AG09319 (cell line): ENCODE measurements at regions not wholly inside any gene's neighbourhood (a gene's known extent, or its start where the extent isn't known, plus 50 kb on each side); places are given as distances from the start of the nearest gene placed in this dataset.
"Not testable (repeated sequence)": the region's sequence is repeated elsewhere in the genome, so short reads cannot be mapped to it uniquely, and the experiment has no call there.

Experiments
- DNase-seq: peaks from one replicate; pipeline ENCODE4 v3.0.0-alpha.2; 2010; ENCODE audit warnings: low read depth; ENCODE audit errors: extremely low read depth
- TF ChIP-seq, protein P1 (sequence below): IDR thresholded peaks from 2 replicates; pipeline ENCODE4 v1.5.1; 2011; ENCODE audit warnings: low read depth, mild to moderate bottlenecking, inconsistent platforms, low read length, moderate library complexity

GRCh38 chr12:46901464-46902205, 75.8 kb upstream of the SLC38A4 start:
- TF ChIP-seq, protein P1, sequence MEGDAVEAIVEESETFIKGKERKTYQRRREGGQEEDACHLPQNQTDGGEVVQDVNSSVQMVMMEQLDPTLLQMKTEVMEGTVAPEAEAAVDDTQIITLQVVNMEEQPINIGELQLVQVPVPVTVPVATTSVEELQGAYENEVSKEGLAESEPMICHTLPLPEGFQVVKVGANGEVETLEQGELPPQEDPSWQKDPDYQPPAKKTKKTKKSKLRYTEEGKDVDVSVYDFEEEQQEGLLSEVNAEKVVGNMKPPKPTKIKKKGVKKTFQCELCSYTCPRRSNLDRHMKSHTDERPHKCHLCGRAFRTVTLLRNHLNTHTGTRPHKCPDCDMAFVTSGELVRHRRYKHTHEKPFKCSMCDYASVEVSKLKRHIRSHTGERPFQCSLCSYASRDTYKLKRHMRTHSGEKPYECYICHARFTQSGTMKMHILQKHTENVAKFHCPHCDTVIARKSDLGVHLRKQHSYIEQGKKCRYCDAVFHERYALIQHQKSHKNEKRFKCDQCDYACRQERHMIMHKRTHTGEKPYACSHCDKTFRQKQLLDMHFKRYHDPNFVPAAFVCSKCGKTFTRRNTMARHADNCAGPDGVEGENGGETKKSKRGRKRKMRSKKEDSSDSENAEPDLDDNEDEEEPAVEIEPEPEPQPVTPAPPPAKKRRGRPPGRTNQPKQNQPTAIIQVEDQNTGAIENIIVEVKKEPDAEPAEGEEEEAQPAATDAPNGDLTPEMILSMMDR, result no peak

DNA sequence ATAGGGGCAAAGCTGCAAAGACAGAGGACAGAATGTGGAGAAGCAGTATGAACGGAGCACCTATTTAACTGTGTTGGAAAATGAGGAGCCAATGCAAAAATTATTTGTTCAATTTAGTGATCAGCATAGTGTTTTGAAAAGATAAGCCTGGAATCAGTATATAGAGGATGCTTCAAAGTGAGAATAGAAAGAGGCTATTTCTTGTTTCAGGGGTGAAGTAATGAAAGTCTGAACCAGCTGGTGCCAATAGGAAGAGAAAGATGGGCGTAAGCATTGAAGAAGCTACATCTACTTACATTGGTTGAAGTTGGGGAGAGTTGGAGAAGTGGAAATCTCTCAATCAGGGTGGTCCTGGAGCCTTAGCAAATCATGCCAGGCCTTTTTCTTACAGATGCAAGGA, 77.3 kb upstream of the SLC38A4 start:
- no peak for DNase-seq
- TF ChIP-seq, protein P1, result no peak

More at GRCh38 chr12:46901464-46902205, 75.8 kb upstream of the SLC38A4 start:
- no peak for DNase-seq

DNA sequence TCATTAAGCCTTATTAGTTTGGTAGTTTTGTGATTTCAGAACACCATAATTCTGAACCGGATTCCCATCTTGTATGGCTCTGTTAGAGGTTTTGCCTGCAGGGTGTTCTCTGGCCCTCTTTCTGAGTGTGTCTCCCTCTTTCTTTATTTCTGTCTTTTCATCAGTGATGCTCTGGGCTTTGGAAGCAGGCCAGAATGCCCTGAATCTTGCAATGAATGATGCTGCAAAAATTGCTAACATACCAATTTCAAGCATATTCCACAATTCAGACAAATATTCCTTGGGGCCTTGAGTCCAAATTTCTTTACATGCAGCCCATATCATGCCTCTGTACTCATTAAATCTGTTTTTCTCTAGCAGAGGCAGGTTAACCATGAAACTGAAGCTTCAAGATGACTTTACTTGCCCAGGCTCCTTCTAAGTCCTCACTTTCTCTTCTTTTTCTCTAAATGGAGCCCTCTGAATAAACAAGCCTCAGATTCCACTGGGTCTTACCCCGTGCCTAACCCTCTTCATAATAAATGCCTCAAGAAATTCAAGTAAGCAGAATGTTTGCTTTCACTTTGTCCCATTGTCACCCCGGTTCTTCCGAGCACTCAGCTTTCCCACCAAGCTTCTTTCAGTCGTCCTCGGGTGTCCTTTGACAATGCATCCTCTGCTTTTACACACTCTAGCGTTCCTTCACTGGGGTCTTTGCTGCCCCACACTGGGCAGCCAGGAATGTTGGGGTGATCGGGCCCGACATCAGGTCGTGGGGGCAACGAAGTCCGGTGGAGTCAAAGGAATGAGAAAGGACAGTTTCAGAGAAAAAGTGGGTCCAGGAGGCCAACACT, 78.8 kb upstream of the SLC38A4 start:
- DNase-seq, result no peak
- TF ChIP-seq, protein P1, result no peak

DNA sequence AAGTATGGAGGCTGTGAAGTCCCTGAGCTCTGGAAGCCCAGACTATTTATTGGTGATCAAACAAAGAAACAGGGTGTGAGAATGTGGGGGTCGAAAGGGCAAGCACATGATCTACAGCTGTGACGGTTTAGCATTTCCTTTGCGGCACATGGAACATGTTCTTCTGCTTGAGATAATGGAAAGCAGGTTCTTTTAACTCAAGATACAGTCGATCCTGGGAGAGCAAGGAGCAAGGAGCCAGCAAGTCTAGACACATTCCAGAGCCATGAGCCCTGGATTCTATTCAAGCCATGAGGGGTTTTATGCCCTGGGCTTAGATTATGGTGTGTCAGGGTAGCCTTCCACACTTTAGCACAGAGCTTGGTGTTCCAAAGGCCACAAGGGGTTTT, 79.4 kb upstream of the SLC38A4 start:
- not testable (repeated sequence) for DNase-seq

GRCh38 chr12:46907791-46908190, 82.0 kb upstream of the SLC38A4 start:
- no peak for DNase-seq
- TF ChIP-seq, protein P1, result no peak

- DNase-seq, result no peak
- TF ChIP-seq, protein P1, result no peak
These were observed 82.6 kb upstream of the SLC38A4 start for GRCh38 chr12:46908236-46908935.

DNA sequence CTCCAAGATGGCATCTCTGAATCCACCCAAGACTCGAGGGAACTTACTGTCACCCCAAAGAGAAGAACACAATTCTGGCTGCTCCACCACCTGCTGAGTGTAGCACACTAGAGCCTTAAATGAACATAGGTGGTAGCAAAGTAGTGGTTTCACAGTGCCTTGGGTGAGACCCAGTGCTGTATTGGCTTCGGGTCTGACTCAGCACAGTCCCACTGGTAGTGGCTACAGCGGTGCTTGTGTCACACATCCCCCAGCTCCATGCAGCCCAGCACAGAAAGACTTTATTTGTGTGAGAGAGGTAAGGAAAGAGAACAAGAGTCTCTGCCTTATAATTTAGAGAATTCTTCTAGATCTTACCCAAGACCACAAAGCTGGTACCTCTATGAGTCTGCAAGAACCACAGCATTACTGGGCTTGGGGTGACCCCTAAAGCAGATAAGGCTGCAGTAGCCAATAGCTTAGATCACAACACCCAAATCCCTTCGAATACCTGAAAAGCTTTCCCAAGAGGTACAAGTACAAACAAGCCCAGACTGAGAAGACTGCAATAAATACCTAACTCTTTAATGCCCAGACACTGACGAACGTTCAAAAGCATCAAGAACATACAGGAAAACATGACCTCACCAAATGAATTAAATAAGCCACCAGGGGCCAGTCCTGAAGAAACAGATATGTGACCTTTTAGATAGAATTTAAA, 83.3 kb upstream of the SLC38A4 start:
- no peak for DNase-seq
- TF ChIP-seq, protein P1, result no peak
